ENCODE measurements at regions not wholly inside any gene's neighbourhood (a gene's known extent, or its start where the extent isn't known, plus 50 kb on each side); places are given as distances from the start of the nearest gene placed in this dataset.
A peak's percentile ranks its signal among the peaks of the same experiment; 100 is the strongest.

- DNase-seq = no peak
These were observed 51.9 kb upstream of the USP47 start for GRCh38 chr11:11789735-11790369.

GRCh38 chr11:11788063-11788710 is 53.6 kb upstream of the USP47 start:
- DNase-seq = no peak

GRCh38 chr11:11787305-11788062 is 54.3 kb upstream of the USP47 start:
- DNase-seq = peak; percentile 29

GRCh38 chr11:11786771-11787170 is 55.0 kb upstream of the USP47 start:
- no peak for DNase-seq

- DNase-seq = no peak
These were observed 55.5 kb upstream of the USP47 start for GRCh38 chr11:11786234-11786633.

- no peak for DNase-seq
These were observed 59.2 kb upstream of the USP47 start for GRCh38 chr11:11782532-11783110.

- no peak for DNase-seq
These were observed 60.9 kb upstream of the USP47 start for GRCh38 chr11:11780858-11781257.

GRCh38 chr11:11779975-11780374 is 61.8 kb upstream of the USP47 start:
- no peak for DNase-seq

GRCh38 chr11:11777897-11778296 is 63.9 kb upstream of the USP47 start:
- DNase-seq = no peak

- DNase-seq = no peak
These were observed 65.1 kb upstream of the USP47 start for GRCh38 chr11:11776714-11777113.

GRCh38 chr11:11774928-11775327 is 66.8 kb upstream of the USP47 start:
- no peak for DNase-seq

GRCh38 chr11:11772865-11773515 is 68.8 kb upstream of the USP47 start:
- DNase-seq = no peak

- DNase-seq = no peak
These were observed 70.8 kb upstream of the USP47 start for GRCh38 chr11:11770921-11771486.

GRCh38 chr11:11770296-11770695 is 71.5 kb upstream of the USP47 start:
- no peak for DNase-seq

- DNase-seq = no peak
These were observed 72.0 kb upstream of the USP47 start for GRCh38 chr11:11769782-11770181.

GRCh38 chr11:11769362-11769761 is 72.4 kb upstream of the USP47 start:
- DNase-seq = no peak

- DNase-seq = no peak
These were observed 77.4 kb upstream of the USP47 start for GRCh38 chr11:11764423-11764803.

GRCh38 chr11:11763796-11764422 is 77.9 kb upstream of the USP47 start:
- DNase-seq = no peak

- DNase-seq = no peak
These were observed 80.9 kb upstream of the USP47 start for GRCh38 chr11:11760838-11761237.

GRCh38 chr11:11758603-11759196 is 83.1 kb upstream of the USP47 start:
- DNase-seq = no peak

GRCh38 chr11:11757909-11758308 is 83.9 kb upstream of the USP47 start:
- no peak for DNase-seq

GRCh38 chr11:11756718-11757117 is 85.1 kb upstream of the USP47 start:
- no peak for DNase-seq

Measured in GDM1 (cell line).